K562 (cell line): ENCODE measurements at regions not wholly inside any gene's neighbourhood (a gene's known extent, or its start where the extent isn't known, plus 50 kb on each side); places are given as distances from the start of the nearest gene placed in this dataset.

Experiments used
- ARID2 ChIP-seq: fragments of 450-650 bp; IDR thresholded peaks from 2 replicates; pipeline ENCODE4 v1.6.1; 2017; ENCODE audit warnings: antibody characterized with exemption, mild to moderate bottlenecking
- BACH1 ChIP-seq: fragments of 200-800 bp; sonication (Bioruptor generic); IDR thresholded peaks from 2 replicates; pipeline ENCODE4 v1.6.1; 2016; ENCODE audit warnings: missing genetic modification characterization, missing compliant biosample characterization
- FOXK2 ChIP-seq, 2 experiments: fragments of 450-650 bp; IDR thresholded peaks in 1 of 2; conservative IDR thresholded peaks in 1 of 2; 2 replicates each; pipeline ENCODE4 v1.6.1; 2016; ENCODE audit warnings: low read depth in 2 of 2, mild to moderate bottlenecking in 1 of 2
- RBM14 ChIP-seq: fragments of 200-400 bp; formaldehyde crosslinking; IDR thresholded peaks from 2 replicates; pipeline ENCODE4 v1.6.1; 2018; ENCODE audit warnings: low read depth, mild to moderate bottlenecking, low read length, moderate library complexity, borderline replicate concordance; ENCODE audit not compliant: insufficient read depth
- YY1 ChIP-seq, 3 experiments: IDR thresholded peaks; 2 replicates each; pipeline ENCODE4 v1.6.1; 2011; ENCODE audit warnings: low read length in 2 of 3, mild to moderate bottlenecking in 2 of 3, moderate library complexity in 2 of 3, borderline replicate concordance in 1 of 3, control low read depth in 1 of 3, low read depth in 1 of 3; ENCODE audit not compliant: insufficient read depth in 3 of 3, insufficient replicate concordance in 2 of 3, control insufficient read depth in 1 of 3, insufficient read length in 1 of 3; ENCODE audit errors: extremely low read depth in 1 of 3
- ZKSCAN3 ChIP-seq: fragments of 250-450 bp; sonication (Bioruptor Pico); IDR thresholded peaks from 2 replicates; pipeline ENCODE4 v1.4.0; 2020
- ZNF589 ChIP-seq: fragments of 200-800 bp; sonication (Bioruptor generic); IDR thresholded peaks from 2 replicates; pipeline ENCODE4 v1.6.1; 2016; ENCODE audit warnings: low read depth, missing genetic modification characterization, missing compliant biosample characterization
- TF ChIP-seq, protein P1 (sequence below): sonication (generic); formaldehyde crosslinking; IDR thresholded peaks from 2 replicates; pipeline ENCODE4 v1.8.0; 2022; ENCODE audit warnings: missing genetic modification reagents, mild to moderate bottlenecking, borderline replicate concordance
- TF ChIP-seq, protein P2 (sequence below): fragments of 250-450 bp; sonication (Bioruptor Pico); IDR thresholded peaks from 2 replicates; pipeline ENCODE4 v1.4.0; 2020; ENCODE audit warnings: borderline replicate concordance
- TF ChIP-seq, protein P3 (sequence below): fragments of 450-650 bp; IDR thresholded peaks from 2 replicates; pipeline ENCODE4 v1.6.1; 2016

DNA sequence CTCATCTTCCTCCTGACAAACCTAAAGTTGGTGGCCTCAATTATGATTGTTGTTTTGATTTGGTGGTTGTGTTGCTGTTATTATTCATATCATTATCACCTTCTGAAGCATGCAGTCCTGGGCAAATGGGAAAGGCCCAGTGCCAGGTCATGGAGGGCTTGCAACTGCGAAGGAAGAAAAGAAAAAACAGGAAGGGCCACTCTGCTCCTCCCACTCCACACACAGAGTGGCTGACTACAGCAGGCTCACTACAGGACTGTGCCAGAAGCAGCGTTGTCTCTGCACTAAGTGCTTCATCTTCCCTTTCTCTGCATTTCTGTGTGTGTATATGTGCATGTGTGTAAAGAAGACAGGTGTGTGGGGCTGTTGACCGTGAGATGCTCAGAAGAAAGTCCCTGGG lies 231.9 kb downstream of the ANKRD30B start (continued):
- TF ChIP-seq, protein P1, sequence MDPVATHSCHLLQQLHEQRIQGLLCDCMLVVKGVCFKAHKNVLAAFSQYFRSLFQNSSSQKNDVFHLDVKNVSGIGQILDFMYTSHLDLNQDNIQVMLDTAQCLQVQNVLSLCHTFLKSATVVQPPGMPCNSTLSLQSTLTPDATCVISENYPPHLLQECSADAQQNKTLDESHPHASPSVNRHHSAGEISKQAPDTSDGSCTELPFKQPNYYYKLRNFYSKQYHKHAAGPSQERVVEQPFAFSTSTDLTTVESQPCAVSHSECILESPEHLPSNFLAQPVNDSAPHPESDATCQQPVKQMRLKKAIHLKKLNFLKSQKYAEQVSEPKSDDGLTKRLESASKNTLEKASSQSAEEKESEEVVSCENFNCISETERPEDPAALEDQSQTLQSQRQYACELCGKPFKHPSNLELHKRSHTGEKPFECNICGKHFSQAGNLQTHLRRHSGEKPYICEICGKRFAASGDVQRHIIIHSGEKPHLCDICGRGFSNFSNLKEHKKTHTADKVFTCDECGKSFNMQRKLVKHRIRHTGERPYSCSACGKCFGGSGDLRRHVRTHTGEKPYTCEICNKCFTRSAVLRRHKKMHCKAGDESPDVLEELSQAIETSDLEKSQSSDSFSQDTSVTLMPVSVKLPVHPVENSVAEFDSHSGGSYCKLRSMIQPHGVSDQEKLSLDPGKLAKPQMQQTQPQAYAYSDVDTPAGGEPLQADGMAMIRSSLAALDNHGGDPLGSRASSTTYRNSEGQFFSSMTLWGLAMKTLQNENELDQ, result no peak
- TF ChIP-seq RBM14 (no peak), FOXK2 (conservative IDR thresholded peaks at IDR 0.05 in 1 of 2, IDR thresholded peaks at IDR 0.05 in 1 of 2; ENCODE audit: low read depth in 2 of 2) (no peak), ZNF589 (CRISPR knock-in tag) (no peak), ZKSCAN3 (CRISPR knock-in tag) (no peak), ARID2 (no peak), BACH1 (tag) (no peak), YY1 (IDR thresholded peaks at IDR 0.05; ENCODE audit: borderline replicate concordance in 1 of 3, control insufficient read depth in 1 of 3, extremely low read depth in 1 of 3, insufficient read depth in 3 of 3, insufficient read length in 1 of 3, insufficient replicate concordance in 2 of 3, low read depth in 1 of 3, low read length in 2 of 3) (no peak)
- TF ChIP-seq, protein P2, sequence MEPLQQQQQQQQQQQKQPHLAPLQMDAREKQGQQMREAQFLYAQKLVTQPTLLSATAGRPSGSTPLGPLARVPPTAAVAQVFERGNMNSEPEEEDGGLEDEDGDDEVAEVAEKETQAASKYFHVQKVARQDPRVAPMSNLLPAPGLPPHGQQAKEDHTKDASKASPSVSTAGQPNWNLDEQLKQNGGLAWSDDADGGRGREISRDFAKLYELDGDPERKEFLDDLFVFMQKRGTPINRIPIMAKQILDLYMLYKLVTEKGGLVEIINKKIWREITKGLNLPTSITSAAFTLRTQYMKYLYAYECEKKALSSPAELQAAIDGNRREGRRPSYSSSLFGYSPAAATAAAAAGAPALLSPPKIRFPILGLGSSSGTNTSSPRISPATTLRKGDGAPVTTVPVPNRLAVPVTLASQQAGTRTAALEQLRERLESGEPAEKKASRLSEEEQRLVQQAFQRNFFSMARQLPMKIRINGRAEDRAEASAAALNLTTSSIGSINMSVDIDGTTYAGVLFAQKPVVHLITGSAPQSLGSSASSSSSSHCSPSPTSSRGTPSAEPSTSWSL (CRISPR knock-in tag), result no peak
- TF ChIP-seq, protein P3, sequence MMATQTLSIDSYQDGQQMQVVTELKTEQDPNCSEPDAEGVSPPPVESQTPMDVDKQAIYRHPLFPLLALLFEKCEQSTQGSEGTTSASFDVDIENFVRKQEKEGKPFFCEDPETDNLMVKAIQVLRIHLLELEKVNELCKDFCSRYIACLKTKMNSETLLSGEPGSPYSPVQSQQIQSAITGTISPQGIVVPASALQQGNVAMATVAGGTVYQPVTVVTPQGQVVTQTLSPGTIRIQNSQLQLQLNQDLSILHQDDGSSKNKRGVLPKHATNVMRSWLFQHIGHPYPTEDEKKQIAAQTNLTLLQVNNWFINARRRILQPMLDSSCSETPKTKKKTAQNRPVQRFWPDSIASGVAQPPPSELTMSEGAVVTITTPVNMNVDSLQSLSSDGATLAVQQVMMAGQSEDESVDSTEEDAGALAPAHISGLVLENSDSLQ, result no peak
